HCEC 1CT (cell line): ENCODE measurements at regions not wholly inside any gene's neighbourhood (a gene's known extent, or its start where the extent isn't known, plus 50 kb on each side); places are given as distances from the start of the nearest gene placed in this dataset.

Experiments used
- DNase-seq: peaks from one replicate; pipeline ENCODE4 v3.0.0-alpha.2; 2017

DNA sequence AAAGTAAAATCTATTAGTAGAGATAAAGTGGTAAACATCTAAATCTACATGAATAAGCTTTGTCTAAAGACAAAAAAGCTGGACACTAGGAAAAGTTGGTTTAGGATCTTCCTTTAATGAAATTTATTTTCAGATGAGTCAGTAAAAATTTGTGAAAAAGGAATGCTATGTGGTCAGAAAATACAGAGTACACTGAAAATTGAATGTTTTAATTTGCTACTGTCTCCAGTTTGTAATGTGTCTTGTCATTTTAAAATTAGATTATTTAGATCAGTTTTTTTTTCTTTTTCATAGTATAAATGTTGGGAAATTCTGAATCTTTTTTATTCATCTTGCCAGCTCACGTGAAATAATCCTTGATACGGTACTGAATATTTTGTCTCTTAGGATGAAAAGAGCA lies 56.9 kb downstream of the SLITRK6 start:
- no peak for DNase-seq

DNA sequence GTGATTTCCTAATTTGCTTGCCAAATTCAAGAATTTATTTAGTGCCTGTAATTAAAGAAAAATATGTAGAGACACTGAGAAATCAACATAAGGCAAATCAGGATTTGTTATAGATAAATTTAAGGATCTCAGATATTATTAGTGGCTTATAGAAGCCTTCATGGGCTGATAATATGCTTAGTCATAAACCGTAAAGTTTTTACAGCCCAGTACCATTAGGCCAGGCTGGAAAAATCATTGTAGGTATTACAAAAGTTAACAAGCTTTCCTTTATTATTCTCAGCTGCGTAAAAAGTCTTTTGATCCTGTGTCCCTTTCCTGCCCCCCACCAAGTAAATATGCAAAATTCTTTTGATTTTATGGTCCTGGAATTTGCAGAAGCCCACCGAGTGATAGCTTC lies 58.2 kb downstream of the SLITRK6 start:
- DNase-seq, result no peak

DNA sequence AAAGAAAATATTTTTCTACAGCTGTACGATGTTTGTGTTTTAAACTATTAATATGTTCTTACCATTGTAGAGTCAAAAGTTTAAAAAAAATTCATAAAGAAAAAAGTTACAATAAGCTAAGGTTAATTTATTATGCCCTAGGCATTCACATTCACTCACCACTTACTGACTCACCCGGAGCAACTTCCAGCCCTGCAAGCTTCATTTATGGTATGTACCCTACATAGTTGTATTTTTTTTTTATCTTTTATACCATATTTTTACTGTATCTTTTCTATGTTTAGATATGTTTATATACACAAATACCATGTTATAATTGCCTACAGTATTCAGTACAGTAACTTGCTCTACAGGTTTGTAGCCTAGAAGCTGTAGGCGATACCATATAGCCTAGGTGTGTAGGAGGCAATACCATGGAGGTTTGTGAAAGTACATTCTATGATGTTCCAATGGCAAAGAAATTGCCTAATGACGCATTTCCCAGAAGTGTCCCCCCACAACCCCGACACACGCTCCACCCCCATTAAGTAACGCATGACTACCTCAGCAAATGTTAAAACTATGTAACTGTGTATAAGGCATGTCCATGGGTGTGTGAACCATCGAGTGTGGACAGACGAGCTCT lies 60.4 kb downstream of the SLITRK6 start:
- no peak for DNase-seq

- no peak for DNase-seq
Observed at GRCh38 chr13:85737952-85738351, 61.3 kb downstream of the SLITRK6 start.

DNA sequence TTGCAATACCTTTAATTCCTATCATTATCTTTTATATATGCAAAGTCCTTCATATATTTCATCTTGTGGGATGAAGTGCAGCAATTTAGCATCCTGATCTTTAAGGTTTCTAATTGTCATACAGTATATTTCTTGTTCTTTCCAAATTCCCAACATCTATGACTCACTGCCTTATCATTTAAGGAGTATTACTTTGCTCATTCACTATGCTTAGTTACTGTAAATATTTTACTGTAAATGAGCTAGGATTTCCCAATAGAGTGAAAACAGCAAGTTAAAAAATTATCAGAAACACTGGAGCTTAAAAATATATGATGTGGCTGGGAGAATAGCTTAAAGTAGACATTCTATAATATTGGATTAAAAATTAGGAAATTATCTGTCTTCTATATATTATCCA lies 69.9 kb downstream of the SLITRK6 start:
- DNase-seq, result peak; percentile 44

DNA sequence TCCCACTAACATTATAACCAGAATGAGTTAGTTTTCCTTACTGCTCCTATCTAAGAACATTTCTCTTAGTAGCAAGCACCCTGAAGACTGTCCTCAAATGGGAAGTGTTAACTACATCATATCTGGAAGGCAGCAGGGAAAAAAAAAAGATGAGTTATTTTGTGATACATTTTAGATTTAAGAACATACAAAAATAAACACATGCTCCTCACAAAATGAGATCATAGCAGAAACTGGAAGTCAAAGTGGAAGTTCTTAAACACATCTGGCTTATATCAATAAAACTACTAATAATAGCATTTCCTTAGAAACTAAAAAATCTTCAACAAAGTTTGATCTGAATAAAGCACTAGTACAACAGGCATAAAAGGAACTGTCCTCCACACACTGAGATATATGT lies 70.4 kb downstream of the SLITRK6 start:
- DNase-seq, result no peak

DNA sequence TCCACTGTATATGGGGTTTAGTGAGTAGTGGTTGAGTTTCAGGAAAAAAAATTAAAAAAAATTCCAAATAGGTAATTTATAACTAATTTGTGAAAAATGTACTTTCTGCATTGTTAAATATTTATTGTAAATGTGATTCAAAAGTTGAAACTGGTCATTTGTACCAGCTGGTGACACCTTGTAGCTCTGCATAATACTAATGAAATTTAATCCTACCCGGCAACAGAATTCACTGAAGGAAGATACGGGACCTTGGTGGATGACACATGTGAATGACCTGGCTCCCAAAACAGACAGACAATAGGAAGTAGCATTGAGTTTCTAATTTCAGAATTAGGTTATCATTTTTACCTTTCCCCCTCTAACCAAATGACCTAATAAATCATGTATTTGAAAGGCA lies 73.8 kb downstream of the SLITRK6 start:
- DNase-seq, result no peak

DNA sequence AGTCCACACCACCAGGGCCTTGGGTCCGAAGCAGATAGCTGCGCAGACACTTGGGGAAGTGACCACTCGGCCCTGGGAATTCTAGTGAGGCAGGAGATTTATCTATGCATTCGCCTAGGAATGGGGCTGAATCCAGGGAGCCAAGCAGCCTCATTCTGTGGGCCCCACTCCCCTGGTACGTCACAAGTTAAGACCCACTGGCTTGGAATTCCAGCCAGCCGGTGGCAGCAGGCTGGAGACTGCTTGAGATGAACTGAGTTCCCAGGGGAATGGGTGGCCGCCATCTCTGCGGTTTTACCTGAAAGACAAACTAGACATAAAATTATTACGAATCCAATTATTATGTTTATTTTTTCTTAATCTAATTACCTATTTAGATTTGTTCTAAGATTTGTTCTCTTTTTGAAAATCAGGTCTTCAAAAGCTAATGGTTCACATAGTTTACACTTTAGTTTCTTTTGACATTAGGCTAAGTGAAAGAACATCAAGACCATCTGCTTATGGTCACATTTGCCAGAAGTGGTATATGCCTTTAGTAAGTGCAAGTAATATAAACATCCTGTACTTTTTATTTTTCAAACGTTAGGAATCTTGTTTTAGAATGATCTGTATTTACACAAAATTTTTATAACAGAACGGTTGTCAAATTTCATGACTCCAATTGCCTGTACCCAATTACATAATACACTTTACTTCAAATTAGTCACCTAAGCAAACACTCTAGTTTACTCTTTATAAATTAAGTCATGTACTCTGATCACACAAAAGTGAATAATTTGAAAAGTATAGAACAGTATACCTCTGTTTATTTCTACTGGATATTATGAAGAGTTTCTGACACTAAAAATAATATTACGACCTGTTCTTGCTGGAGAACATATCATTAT lies 74.4 kb downstream of the SLITRK6 start:
- DNase-seq, result peak; percentile 17

DNA sequence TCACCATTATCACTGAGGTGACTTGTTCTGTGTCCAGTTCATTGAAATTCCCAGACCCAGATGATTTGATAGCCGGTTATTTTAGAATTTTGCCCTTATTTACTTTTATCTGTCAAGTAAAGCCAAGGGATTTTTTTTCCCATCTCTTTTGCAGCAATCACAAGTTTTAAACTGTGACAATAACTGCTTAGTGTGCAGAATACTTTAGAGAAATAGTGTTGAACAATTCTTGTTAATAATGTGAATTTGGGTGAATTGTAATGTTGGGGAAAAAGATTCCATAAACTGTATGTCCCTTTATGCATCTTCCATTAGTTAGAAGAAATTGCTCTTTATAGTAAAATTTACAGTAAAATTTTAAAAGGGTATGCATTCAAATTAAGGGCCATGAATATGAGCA lies 79.5 kb downstream of the SLITRK6 start:
- no peak for DNase-seq

DNA sequence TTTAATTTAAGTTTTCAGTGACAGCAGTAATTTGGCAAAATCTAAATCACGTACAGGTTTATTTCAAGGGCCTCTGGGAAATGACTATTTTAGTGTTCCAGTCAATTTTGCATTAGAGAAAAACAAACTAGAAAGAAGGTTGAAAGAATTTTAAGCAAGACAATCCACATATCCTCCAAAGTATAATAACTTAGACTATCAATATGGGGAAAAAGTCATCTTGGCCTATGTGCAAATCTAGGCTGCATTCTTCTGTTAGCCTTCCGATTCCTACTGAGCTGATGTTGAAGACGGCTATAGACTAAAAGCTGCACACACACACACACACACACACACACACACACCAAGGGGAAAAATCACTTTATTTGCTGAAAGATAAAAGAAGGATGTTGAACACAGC lies 81.3 kb downstream of the SLITRK6 start:
- no peak for DNase-seq

- DNase-seq, result no peak
Observed at GRCh38 chr13:85710545-85710944, 88.7 kb downstream of the SLITRK6 start.

DNA sequence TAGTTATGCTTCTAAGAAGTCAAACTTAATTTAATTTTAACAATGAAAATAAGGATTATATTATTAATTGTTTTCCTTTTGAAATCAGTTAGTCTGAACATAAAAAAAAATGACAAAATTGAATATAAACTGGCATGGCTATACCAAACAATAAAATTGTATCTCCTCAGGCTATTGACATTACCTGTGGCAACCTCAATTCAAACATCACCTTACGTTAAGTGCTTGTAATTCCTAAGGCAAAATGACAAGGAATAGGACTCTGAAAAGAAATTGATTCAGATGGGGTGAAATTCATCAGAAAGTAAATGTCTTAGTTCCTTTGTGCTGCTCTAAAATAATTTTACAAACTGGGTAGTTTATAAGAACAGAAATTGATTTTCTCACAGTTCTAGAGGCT lies 89.5 kb downstream of the SLITRK6 start:
- no peak for DNase-seq

- no peak for DNase-seq
Observed at GRCh38 chr13:85709072-85709471, 90.1 kb downstream of the SLITRK6 start.

DNA sequence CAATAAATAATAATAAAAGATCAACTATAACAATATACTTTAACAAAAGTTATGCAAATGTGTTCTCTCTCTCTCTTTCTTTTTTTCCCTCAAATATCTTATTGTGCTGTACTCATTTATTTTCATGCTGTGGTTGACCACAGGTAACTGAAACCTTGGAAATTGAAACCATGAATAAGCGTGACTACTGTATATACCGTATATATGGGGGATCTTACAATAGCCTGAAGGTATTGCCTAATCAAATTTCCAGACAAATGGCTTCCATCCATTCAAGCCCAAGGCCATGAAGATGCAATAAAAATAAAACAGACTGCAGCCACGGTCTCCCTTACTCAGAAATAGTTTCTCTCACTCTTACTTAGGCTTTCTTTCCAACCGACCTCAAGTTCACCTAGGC lies 98.3 kb downstream of the SLITRK6 start:
- no peak for DNase-seq

- no peak for DNase-seq
Observed at GRCh38 chr13:85698256-85698655, 101.0 kb downstream of the SLITRK6 start.

DNA sequence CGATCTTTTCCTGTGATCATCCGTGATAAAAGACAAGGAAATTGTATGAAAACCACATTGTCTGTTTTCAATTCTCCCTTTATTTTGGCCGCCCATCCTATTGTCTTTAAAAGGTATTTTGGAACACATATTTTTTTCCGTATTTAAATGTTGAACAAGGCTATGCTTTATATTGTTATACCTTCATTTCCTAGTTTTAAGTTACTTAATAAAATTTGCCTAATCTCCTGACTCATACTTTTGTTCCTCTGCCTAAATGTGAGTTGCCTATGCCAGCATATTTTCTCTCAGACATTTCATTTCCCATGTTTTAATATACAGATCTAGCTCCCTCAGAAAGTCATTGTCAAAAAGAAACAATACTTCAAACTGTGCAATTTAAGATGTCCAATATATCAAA lies 104.2 kb downstream of the SLITRK6 start:
- DNase-seq, result no peak

GRCh38 chr13:85693889-85694511 lies 105.2 kb downstream of the SLITRK6 start:
- peak; percentile 6 for DNase-seq

GRCh38 chr13:85690368-85690767 lies 108.9 kb downstream of the SLITRK6 start:
- no peak for DNase-seq

DNA sequence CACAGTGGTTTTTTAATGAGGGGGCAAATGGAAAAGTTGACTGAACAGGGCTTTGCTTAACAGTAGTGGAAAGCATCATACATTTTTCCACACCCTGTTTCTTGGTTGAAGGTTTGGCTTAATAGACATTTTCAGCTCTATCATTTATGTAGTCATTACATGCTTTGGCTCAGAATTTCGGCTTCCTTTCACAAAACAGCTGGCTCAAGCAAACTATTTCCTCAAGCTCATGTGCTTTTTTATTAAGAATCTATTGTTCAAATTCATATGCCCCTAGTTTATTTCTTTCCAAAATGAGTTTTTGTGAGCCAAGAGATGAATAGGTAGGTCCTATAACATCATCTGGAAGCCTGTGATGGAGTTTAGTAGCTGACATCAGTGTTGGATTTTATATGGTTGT lies 113.8 kb downstream of the SLITRK6 start:
- DNase-seq, result no peak

DNA sequence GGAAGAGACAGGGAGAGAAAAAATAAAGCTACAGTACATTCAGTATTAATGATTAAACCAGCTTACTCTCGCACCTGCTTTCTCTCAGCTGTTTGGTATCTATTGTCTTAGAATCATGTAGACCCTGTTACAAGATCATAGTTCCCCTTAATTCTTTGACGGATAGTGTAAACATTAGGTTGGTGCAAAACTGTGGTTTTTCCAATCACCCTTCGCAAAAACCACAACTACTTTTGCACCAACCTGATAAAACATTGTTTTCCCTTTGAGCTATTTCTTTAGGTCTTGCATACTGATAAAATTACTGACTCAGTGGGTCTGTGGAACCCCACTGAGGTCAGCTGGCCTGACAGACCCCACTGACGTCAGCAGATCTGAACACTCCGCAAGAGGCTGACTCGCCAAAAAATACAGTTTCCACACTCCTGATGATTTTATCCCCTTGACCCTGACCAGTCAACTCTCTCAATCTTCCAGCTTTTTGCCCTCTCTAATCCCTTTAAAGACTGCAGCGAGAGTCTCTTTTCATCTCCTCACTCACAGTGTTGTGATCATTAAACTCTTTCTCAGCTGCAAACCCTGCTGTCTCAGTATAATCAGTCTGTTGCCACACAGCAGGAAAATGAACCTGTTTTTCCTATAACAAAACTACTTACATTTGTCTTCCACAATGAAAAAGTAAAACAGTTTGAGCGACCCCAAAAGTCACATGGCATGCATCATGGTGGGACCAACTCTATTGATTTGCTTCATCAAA lies 123.9 kb downstream of the SLITRK6 start:
- no peak for DNase-seq

GRCh38 chr13:85671336-85671735 lies 127.9 kb downstream of the SLITRK6 start:
- no peak for DNase-seq

GRCh38 chr13:85666356-85666755 lies 132.9 kb downstream of the SLITRK6 start:
- DNase-seq, result no peak

DNA sequence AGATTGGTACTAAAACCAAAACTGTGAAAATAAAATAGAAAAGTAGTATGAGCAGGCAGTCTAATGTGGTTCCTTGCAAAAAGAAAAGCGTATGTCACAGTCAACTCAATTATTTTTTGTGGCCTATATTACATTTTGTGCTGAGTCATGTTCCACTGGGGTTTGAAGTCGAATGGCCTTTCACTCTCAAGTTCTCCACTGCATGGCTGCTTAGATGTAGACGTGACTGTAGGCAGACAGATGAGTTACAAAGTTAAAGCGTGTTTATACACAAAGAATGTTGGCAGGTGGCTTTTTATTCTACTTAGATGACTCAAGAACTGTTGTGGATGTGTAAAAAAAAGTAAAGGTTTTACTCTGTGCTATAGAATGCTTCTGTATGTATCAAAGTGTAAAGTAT lies 133.9 kb downstream of the SLITRK6 start:
- DNase-seq, result no peak
